Uterus (tissue), 2 donors: ENCODE measurements at regions not wholly inside any gene's neighbourhood (a gene's known extent, or its start where the extent isn't known, plus 50 kb on each side); places are given as distances from the start of the nearest gene placed in this dataset.

Experiments
- POLR2A ChIP-seq, 2 donors: fragments of 450-650 bp; IDR thresholded peaks; one replicate each; pipeline ENCODE4 v1.6.1; 2016; ENCODE audit warnings: antibody characterized with exemption in 2 of 2, mild to moderate bottlenecking in 1 of 2, moderate library complexity in 1 of 2
- TF ChIP-seq, protein P1 (sequence below), 4 experiments: fragments of 200-600 bp in 2 of 4; fragments of 450-650 bp in 2 of 4; sonication (generic) in 2 of 4; IDR thresholded peaks; one replicate each; pipeline ENCODE4 v1.5.1; 2016 to 2019; ENCODE audit warnings: antibody characterized with exemption in 4 of 4, mild to moderate bottlenecking in 2 of 4, moderate library complexity in 1 of 4

DNA sequence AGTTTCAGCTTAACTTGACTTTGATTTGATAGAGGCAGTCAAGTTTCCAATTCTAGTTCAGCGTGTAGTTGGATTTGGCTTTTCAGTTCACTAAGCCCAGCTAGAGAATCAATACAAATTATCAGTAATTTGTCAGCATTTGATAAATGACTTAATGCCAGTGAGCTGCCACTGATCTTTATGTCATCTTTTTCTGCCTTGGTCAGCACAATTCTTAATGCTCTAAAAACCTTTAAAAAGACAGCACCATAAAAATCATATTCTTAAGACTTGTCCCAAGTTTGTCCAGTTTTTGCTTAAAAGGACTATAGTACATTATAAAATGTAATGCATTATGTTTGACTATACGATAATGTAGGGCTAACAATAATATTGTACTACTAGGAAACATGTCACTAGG is 920.5 kb downstream of the LRFN5 start:
- TF ChIP-seq, protein P1, sequence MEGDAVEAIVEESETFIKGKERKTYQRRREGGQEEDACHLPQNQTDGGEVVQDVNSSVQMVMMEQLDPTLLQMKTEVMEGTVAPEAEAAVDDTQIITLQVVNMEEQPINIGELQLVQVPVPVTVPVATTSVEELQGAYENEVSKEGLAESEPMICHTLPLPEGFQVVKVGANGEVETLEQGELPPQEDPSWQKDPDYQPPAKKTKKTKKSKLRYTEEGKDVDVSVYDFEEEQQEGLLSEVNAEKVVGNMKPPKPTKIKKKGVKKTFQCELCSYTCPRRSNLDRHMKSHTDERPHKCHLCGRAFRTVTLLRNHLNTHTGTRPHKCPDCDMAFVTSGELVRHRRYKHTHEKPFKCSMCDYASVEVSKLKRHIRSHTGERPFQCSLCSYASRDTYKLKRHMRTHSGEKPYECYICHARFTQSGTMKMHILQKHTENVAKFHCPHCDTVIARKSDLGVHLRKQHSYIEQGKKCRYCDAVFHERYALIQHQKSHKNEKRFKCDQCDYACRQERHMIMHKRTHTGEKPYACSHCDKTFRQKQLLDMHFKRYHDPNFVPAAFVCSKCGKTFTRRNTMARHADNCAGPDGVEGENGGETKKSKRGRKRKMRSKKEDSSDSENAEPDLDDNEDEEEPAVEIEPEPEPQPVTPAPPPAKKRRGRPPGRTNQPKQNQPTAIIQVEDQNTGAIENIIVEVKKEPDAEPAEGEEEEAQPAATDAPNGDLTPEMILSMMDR (IDR thresholded peaks at IDR 0.05) = no peak
- no peak for TF ChIP-seq POLR2A (IDR thresholded peaks at IDR 0.05)
